ENCODE measurements at regions not wholly inside any gene's neighbourhood (a gene's known extent, or its start where the extent isn't known, plus 50 kb on each side); places are given as distances from the start of the nearest gene placed in this dataset.

- Histone ChIP-seq H3K9ac (ENCODE audit: low read depth, low read length) (no peak overlapping the region), H3K9me3 (ENCODE audit: control insufficient read depth, insufficient read depth, low read length) (peaks cover 2% of the 10 kb centered on the region; the same call in 1 of the 2 replicates), H4K91ac (ENCODE audit: insufficient read depth, low read depth, low read length) (no peak overlapping the region), H3K23ac (ENCODE audit: low read depth, low read length) (no peak overlapping the region), H2AK5ac (ENCODE audit: low read depth, low read length) (no peak overlapping the region), H3K4me3 (ENCODE audit: insufficient read depth, low read depth, low read length) (no peak overlapping the region), H3K36me3 (ENCODE audit: control insufficient read depth, insufficient read depth, low read length) (no peaks in the 10 kb centered on the region), H4K20me1 (ENCODE audit: insufficient read depth, low read length) (no peaks in the 10 kb centered on the region), H2BK120ac (ENCODE audit: low read depth, low read length) (no peak overlapping the region), H3K56ac (ENCODE audit: extremely low read depth, insufficient read depth, low read length) (no peak overlapping the region), H4K5ac (ENCODE audit: low read depth, low read length) (no peak overlapping the region), H3K27me3 (ENCODE audit: control insufficient read depth, insufficient read depth, low read length) (no peaks in the 10 kb centered on the region), H3K9me1 (ENCODE audit: insufficient read depth, low read length) (no peaks in the 10 kb centered on the region), H3K79me1 (ENCODE audit: low read depth in 1 of 2, low read length in 2 of 2) (no peaks in the 10 kb centered on the region), H2BK5ac (ENCODE audit: low read depth, low read length, poor library complexity, severe bottlenecking) (no peak overlapping the region), H3K27ac (ENCODE audit: insufficient read depth, low read length) (no peak overlapping the region), H4K8ac (ENCODE audit: low read depth in 2 of 2, low read length in 2 of 2) (no peak overlapping the region), H3K4ac (ENCODE audit: low read depth, low read length) (no peak overlapping the region), H2AFZ (replicated peaks; ENCODE audit: low read length, poor library complexity) (no peak overlapping the region), H2BK20ac (ENCODE audit: low read depth, low read length) (no peak overlapping the region), H3K18ac (ENCODE audit: low read depth, low read length) (no peak overlapping the region), H2AK9ac (replicated peaks; ENCODE audit: low read depth, low read length, poor library complexity) (no peak overlapping the region), H3K14ac (replicated peaks; ENCODE audit: low read depth, low read length) (no peak overlapping the region), H2BK15ac (ENCODE audit: low read depth, low read length) (no peak overlapping the region), H3K4me1 (ENCODE audit: control insufficient read depth, insufficient read depth, low read length) (no peaks in the 10 kb centered on the region), H3K4me2 (ENCODE audit: low read depth, low read length) (no peak overlapping the region)
- ChIA-PET POLR2A (ENCODE audit: unreplicated experiment) (no interaction called here), CTCF (no interaction called here)
- dilution Hi-C loops (cut with HindIII; ENCODE audit: low sequenced_read_pairs, unreplicated experiment): no loop called here
- no peak for TF ChIP-seq RAD21 (IDR thresholded peaks at IDR 0.05; ENCODE audit: low read length)
- no peak for TF ChIP-seq USF2 (IDR thresholded peaks at IDR 0.05; ENCODE audit: low read depth, low read length)
- no peak for TF ChIP-seq MAFK (IDR thresholded peaks at IDR 0.05; ENCODE audit: low read depth, low read length)
- no peak for TF ChIP-seq CHD1 (IDR thresholded peaks at IDR 0.05; ENCODE audit: low read depth, low read length)
- TF ChIP-seq SMC3 (IDR thresholded peaks at IDR 0.05; ENCODE audit: low read depth, low read length): no peak
- TF ChIP-seq CTCF (conservative IDR thresholded peaks at IDR 0.05; ENCODE audit: low read depth, low read length): no peak
- no peak for TF ChIP-seq ELK1 (IDR thresholded peaks at IDR 0.05; ENCODE audit: borderline replicate concordance, low read depth, low read length)
- in situ Hi-C loops (cut with MboI; ENCODE audit: low sequenced_read_pairs): no loop called here
- 0% methylated on average over 2 of the region's 9 CpGs; no CpG with 5 or more reads in 1 of the 2 experiments for WGBS, 2 experiments (ENCODE audit: extremely low coverage in 2 of 2, insufficient read length in 1 of 2)
- BruUV-seq (replicated peaks): no TSS peak
- DNase-seq (no peak), ATAC-seq (ENCODE audit: low read depth) (no peak)
- intact Hi-C loops (cut with micrococcal nuclease): no loop called here
These were observed 466.2 kb downstream of the TYW1 start for GRCh38 chr7:67462781-67463191.

All from IMR-90 (cell line).